Mesenchymal stem cell (in vitro differentiated cells and primary cell): ENCODE measurements at regions not wholly inside any gene's neighbourhood (a gene's known extent, or its start where the extent isn't known, plus 50 kb on each side); places are given as distances from the start of the nearest gene placed in this dataset.

Source experiments
- DNase-seq: peaks from one replicate; pipeline ENCODE4 v3.0.0-alpha.2; 2013
- H2AFZ ChIP-seq: one replicate; pipeline ENCODE4 v1.6.1; 2013; ENCODE audit warnings: low read depth, mild to moderate bottlenecking, control low read depth, inconsistent platforms, low read length, moderate library complexity
- H2AK5ac ChIP-seq: 2 replicates; pipeline ENCODE4 v1.6.1; 2013; ENCODE audit warnings: low read length, moderate library complexity, mild to moderate bottlenecking, inconsistent platforms; ENCODE audit not compliant: severe bottlenecking
- H2BK120ac ChIP-seq: one replicate; pipeline ENCODE4 v1.6.1; 2013; ENCODE audit warnings: low read depth, mild to moderate bottlenecking, inconsistent platforms, low read length, moderate library complexity
- H2BK12ac ChIP-seq, 2 experiments: one replicate each; pipeline ENCODE4 v1.6.1; 2013; ENCODE audit warnings: inconsistent platforms in 2 of 2, low read length in 2 of 2, mild to moderate bottlenecking in 2 of 2, moderate library complexity in 2 of 2, control low read depth in 1 of 2
- H2BK15ac ChIP-seq: one replicate; pipeline ENCODE4 v1.6.1; 2013; ENCODE audit warnings: mild to moderate bottlenecking, low read depth, inconsistent platforms; ENCODE audit not compliant: poor library complexity, severe bottlenecking
- H2BK5ac ChIP-seq: 2 replicates; pipeline ENCODE4 v1.6.1; 2013; ENCODE audit warnings: low read depth, mild to moderate bottlenecking, low read length, control low read depth, inconsistent platforms; ENCODE audit not compliant: poor library complexity, severe bottlenecking
- H3K14ac ChIP-seq, 2 experiments: one replicate each; pipeline ENCODE4 v1.6.1; 2013; ENCODE audit warnings: inconsistent platforms in 2 of 2, low read length in 2 of 2, control low read depth in 1 of 2, mild to moderate bottlenecking in 1 of 2, moderate library complexity in 1 of 2
- H3K18ac ChIP-seq, 2 experiments: one replicate each; pipeline ENCODE4 v1.6.1; 2013; ENCODE audit warnings: inconsistent platforms in 2 of 2, low read length in 2 of 2, control low read depth in 1 of 2, low read depth in 1 of 2, mild to moderate bottlenecking in 1 of 2
- H3K23ac ChIP-seq, 2 experiments: one replicate each; pipeline ENCODE4 v1.6.1; 2013; ENCODE audit warnings: inconsistent platforms in 2 of 2, low read length in 2 of 2, mild to moderate bottlenecking in 2 of 2, moderate library complexity in 2 of 2, control low read depth in 1 of 2
- H3K27ac ChIP-seq: 2 replicates; pipeline ENCODE4 v1.5.1; 2013; ENCODE audit warnings: mild to moderate bottlenecking, moderate library complexity, low read length, control low read depth, inconsistent platforms; ENCODE audit not compliant: poor library complexity, severe bottlenecking
- H3K27me3 ChIP-seq, 2 experiments: 2 replicates each; pipeline versions ENCODE4 v1.6.1 to v1.7.0; 2013; ENCODE audit warnings: low read length in 2 of 2, mild to moderate bottlenecking in 2 of 2, moderate library complexity in 2 of 2, control low read depth in 1 of 2, inconsistent platforms in 1 of 2; ENCODE audit not compliant: control insufficient read depth in 1 of 2, insufficient read depth in 1 of 2
- H3K36me3 ChIP-seq, 2 experiments: 2 replicates each; pipeline versions ENCODE4 v1.6.1 to v1.7.0; 2013; ENCODE audit warnings: low read length in 2 of 2, control low read depth in 1 of 2, inconsistent platforms in 1 of 2, low read depth in 1 of 2, mild to moderate bottlenecking in 1 of 2; ENCODE audit not compliant: insufficient read depth in 2 of 2, control insufficient read depth in 1 of 2
- H3K4ac ChIP-seq, 2 experiments: one replicate each; pipeline ENCODE4 v1.6.1; 2013; ENCODE audit warnings: inconsistent platforms in 2 of 2, low read length in 2 of 2, mild to moderate bottlenecking in 2 of 2, moderate library complexity in 2 of 2, control low read depth in 1 of 2, low read depth in 1 of 2
- H3K4me1 ChIP-seq: 2 replicates; pipeline ENCODE4 v1.6.1; 2013; ENCODE audit warnings: low read depth, low read length, control low read depth; ENCODE audit not compliant: control insufficient read depth, insufficient read depth
- H3K4me2 ChIP-seq: 2 replicates; pipeline ENCODE4 v1.6.1; 2013; ENCODE audit warnings: low read length, mild to moderate bottlenecking, inconsistent platforms; ENCODE audit not compliant: poor library complexity, severe bottlenecking
- H3K4me3 ChIP-seq, 2 experiments: 2 replicates each; pipeline versions ENCODE4 v1.5.1 to v1.7.0; 2013; ENCODE audit warnings: low read length in 2 of 2, mild to moderate bottlenecking in 2 of 2, control low read depth in 1 of 2, low read depth in 1 of 2; ENCODE audit not compliant: insufficient read depth in 1 of 2
- H3K79me1 ChIP-seq: replicated peaks from 2 replicates; pipeline ENCODE4 v1.6.1; 2013; ENCODE audit warnings: mild to moderate bottlenecking, control low read depth, low read length, inconsistent platforms; ENCODE audit not compliant: poor library complexity, severe bottlenecking
- H3K9ac ChIP-seq: 2 replicates; pipeline ENCODE4 v1.7.0; 2013; ENCODE audit warnings: mild to moderate bottlenecking, low read length, moderate library complexity
- H3K9me3 ChIP-seq: 2 replicates; pipeline ENCODE4 v1.7.0; 2013; ENCODE audit warnings: mild to moderate bottlenecking, low read length; ENCODE audit not compliant: control insufficient read depth
- H4K8ac ChIP-seq: one replicate; pipeline ENCODE4 v1.6.1; 2013; ENCODE audit warnings: inconsistent platforms, mild to moderate bottlenecking, low read length, moderate library complexity
- H4K91ac ChIP-seq: one replicate; pipeline ENCODE4 v1.6.1; 2013; ENCODE audit warnings: mild to moderate bottlenecking, low read length, inconsistent platforms
- WGBS: methylation state at CpG from one replicate; pipeline ENCODE4 v1.1.7; 2013; ENCODE audit warnings: mixed read lengths; 5-methylcytosine and 5-hydroxymethylcytosine counted together

DNA sequence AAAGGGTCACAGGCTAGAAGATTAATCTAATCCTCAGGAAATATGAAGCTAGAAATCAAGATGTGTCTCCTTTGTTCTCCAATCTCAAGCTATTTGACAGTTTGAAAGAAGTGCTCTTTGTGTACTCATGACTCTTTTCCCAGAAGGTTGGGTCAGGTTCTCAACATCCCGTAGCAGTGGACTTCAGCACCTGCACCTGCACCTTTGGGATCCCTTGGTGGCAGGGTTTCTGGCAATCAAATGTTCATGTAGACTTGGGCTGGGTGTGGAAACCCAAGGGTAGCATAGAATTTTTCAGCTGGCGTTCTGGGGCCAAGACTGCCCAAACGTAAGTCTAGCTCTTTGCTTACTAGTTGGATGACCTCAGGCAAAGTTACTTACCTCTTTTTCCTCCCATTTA, 134.4 kb downstream of the ADRA2A start:
- Histone ChIP-seq H2AK5ac (no peak overlapping the region), H2BK15ac (no peak overlapping the region), H3K18ac (no peak overlapping the region), H4K8ac (no peak overlapping the region), H2BK120ac (no peak overlapping the region), H3K79me1 (no peaks in the 10 kb centered on the region), H3K23ac (no peak overlapping the region), H3K36me3 (no peaks in the 10 kb centered on the region), H3K27me3 (peaks cover 0 to 12% of the 10 kb centered on the region in 2 experiments), H4K91ac (no peak overlapping the region), H2BK5ac (no peak overlapping the region), H2BK12ac (no peak overlapping the region), H3K27ac (no peak overlapping the region), H3K4me1 (no peaks in the 10 kb centered on the region), H3K4me2 (no peak overlapping the region), H2AFZ (no peak overlapping the region), H3K4me3 (no peak overlapping the region), H3K4ac (no peak overlapping the region), H3K9me3 (no peaks in the 10 kb centered on the region), H3K9ac (no peak overlapping the region), H3K14ac (no peak overlapping the region)
- no peak for DNase-seq
- WGBS: 58% methylated on average over 1 of the region's 3 CpGs

DNA sequence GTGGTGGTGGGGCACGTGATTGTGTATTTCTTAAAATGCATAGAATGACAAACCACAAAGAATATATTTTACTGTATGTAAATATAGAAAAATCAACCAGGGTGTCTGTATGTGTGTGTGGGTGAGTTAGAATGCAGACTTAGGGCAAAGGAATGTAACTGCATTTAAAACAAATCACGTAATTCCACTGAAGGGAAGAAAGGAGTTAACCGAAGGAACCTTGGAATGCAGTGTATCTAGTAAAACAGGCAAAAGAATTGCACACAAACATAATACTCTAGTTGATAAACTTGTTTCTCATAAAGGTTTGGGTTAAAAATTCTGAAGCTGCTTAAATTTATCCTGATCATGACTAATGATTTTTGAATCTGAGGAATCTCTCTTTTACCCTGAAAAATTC, 134.9 kb downstream of the ADRA2A start:
- Histone ChIP-seq H3K23ac (no peak overlapping the region), H2AK5ac (no peak overlapping the region), H2AFZ (no peak overlapping the region), H2BK5ac (no peak overlapping the region), H3K4me1 (no peaks in the 10 kb centered on the region), H3K79me1 (no peaks in the 10 kb centered on the region), H3K14ac (no peak overlapping the region), H3K4me3 (no peak overlapping the region), H3K18ac (no peak overlapping the region), H3K9ac (no peak overlapping the region), H3K27me3 (peaks cover 0 to 10% of the 10 kb centered on the region in 2 experiments), H2BK12ac (no peak overlapping the region), H3K27ac (no peak overlapping the region), H2BK120ac (no peak overlapping the region), H3K4ac (no peak overlapping the region), H2BK15ac (no peak overlapping the region), H3K36me3 (no peaks in the 10 kb centered on the region), H3K9me3 (no peaks in the 10 kb centered on the region), H4K91ac (no peak overlapping the region), H3K4me2 (no peak overlapping the region), H4K8ac (no peak overlapping the region)
- DNase-seq: peak; percentile 1
- 71% methylated on average over 1 of the region's 3 CpGs for WGBS

DNA sequence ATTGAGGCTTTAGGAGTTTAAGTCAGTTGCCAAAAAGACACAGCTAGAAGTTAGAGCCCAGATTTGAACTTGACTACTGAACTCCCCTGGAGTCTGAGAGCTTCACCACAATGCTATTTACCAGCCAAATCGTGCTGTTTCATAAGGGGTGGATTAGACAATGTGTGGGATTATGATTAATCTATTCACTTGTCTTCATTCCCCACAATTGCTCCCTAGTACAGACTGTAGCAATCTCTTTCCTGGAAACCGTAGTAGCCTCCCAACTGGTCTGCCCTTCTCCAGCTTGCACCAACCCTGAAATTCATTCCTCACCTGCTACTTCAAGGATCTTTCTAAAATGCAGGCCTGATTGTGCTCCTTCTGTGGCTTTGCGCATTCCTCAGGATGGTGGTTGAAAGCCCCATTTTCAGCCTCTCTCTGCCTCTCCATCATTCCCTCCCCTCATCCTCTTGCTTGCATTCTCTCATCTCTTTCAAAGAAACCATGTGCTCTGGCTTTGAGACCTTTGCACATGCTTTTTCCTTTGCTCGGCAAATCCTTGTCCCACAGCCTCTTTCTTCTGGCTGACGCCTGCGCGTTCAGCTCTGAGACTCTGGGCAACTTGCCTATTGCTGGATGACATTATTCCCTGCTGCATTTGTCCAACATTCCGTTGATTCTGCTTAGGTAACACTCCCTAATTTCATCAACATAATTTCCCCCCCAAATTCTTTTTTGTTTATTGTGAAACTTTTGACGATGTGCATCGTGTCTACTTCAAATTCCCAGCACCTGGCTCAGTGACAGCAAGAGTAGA, 145.1 kb downstream of the ADRA2A start:
- Histone ChIP-seq H3K9me3 (peaks cover 7% of the 10 kb centered on the region), H2BK120ac (no peak overlapping the region), H3K4me2 (no peak overlapping the region), H2BK12ac (no peak overlapping the region), H3K79me1 (no peaks in the 10 kb centered on the region), H3K4me3 (no peak overlapping the region), H3K4me1 (no peaks in the 10 kb centered on the region), H3K4ac (no peak overlapping the region), H4K91ac (no peak overlapping the region), H3K27me3 (peaks cover 0 to 22% of the 10 kb centered on the region in 2 experiments), H2BK5ac (no peak overlapping the region), H3K9ac (no peak overlapping the region), H2AFZ (no peak overlapping the region), H3K14ac (no peak overlapping the region), H2BK15ac (no peak overlapping the region), H3K18ac (no peak overlapping the region), H4K8ac (no peak overlapping the region), H2AK5ac (no peak overlapping the region), H3K27ac (no peak overlapping the region), H3K23ac (no peak overlapping the region), H3K36me3 (no peaks in the 10 kb centered on the region)
- DNase-seq: no peak
- 87% methylated on average over 9 of the region's 10 CpGs for WGBS

DNA sequence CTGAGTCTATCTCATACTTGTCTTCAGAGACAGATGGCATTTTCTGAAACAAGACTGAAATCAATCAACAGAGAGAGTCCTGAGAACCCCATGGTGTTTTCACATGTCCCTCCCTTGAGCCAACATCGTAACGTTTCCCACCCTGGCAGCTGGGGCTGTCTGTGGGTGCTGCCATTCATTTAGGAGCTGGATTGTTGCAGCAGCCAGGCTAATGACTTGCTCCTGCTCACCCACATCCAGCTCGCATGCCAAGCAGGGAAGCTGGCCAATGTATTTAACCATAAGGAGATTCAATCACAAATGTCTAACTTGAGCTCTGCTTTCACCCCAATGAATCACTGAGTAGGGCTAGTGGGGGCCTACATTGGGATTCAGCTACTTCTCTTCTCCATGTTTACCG, 146.1 kb downstream of the ADRA2A start:
- WGBS: 73% methylated on average over 3 of the region's 4 CpGs
- H3K79me1 ChIP-seq: no peaks in the 10 kb centered on the region
- no peak overlapping the region for H4K91ac ChIP-seq
- no peak overlapping the region for H2AK5ac ChIP-seq
- no peak overlapping the region for H2BK5ac ChIP-seq
- no peak overlapping the region for H4K8ac ChIP-seq
- no peak overlapping the region for H3K4ac ChIP-seq
- H3K4me1 ChIP-seq: no peaks in the 10 kb centered on the region
- no peak overlapping the region for H3K14ac ChIP-seq
- no peak for DNase-seq
- no peak overlapping the region for H2BK15ac ChIP-seq
- H3K9ac ChIP-seq: no peak overlapping the region
- H3K9me3 ChIP-seq: peaks cover 7% of the 10 kb centered on the region
- no peak overlapping the region for H2AFZ ChIP-seq
- H2BK120ac ChIP-seq: no peak overlapping the region
- no peak overlapping the region for H3K4me2 ChIP-seq
- H3K4me3 ChIP-seq: no peak overlapping the region
- H3K23ac ChIP-seq: no peak overlapping the region
- no peak overlapping the region for H3K27ac ChIP-seq
- H3K27me3 ChIP-seq: peaks cover 0 to 27% of the 10 kb centered on the region in 2 experiments
- no peak overlapping the region for H2BK12ac ChIP-seq
- H3K36me3 ChIP-seq: no peaks in the 10 kb centered on the region
- no peak overlapping the region for H3K18ac ChIP-seq
